LoVo (cell line): ENCODE measurements at regions not wholly inside any gene's neighbourhood (a gene's known extent, or its start where the extent isn't known, plus 50 kb on each side); places are given as distances from the start of the nearest gene placed in this dataset.
"Not testable (repeated sequence)": the region's sequence is repeated elsewhere in the genome, so short reads cannot be mapped to it uniquely, and the experiment has no call there.

Experiments used
- DNase-seq: peaks from one replicate; pipeline ENCODE4 v3.0.0-alpha.2; 2016; ENCODE audit warnings: low spot score

DNA sequence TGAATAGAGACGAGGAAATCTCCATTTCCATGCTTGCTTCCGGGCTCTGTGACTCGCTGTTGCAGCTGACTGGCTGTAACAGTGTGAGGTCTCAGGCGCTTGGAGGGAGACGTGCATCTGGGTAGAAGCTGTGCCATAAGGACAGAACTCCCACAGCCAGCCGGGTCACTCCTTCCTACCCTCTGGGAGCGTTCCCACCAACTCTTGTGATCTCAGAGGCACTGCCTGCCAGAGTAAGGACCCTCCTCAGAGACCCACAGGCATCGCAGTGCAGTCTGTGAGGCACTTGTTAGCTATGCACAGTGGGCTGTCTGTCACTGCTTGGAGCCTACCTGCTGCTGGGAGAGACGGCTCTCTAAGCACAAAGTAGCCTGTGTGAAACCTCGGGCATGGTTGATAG is 203.4 kb upstream of the SEMA6A start:
- no peak for DNase-seq

DNA sequence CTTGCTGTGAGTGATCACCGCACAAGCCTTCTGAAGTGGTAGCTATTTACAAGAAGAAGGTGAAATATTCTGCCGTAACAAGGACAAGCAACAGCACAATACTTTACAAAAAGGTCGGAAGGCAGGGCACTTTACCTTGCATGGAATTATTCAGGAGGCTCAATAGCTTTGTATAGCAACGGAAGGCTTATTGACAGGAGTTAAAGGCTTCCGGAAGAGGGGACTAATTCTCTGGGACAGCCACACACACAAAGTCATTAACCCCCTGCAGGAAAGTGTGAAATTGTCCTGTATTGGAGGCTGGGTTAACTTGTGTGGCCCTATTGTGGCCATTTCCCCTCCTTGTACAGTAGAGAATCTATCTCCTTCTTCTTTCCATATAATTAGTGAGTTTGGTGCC is 199.3 kb upstream of the SEMA6A start:
- DNase-seq: no peak

DNA sequence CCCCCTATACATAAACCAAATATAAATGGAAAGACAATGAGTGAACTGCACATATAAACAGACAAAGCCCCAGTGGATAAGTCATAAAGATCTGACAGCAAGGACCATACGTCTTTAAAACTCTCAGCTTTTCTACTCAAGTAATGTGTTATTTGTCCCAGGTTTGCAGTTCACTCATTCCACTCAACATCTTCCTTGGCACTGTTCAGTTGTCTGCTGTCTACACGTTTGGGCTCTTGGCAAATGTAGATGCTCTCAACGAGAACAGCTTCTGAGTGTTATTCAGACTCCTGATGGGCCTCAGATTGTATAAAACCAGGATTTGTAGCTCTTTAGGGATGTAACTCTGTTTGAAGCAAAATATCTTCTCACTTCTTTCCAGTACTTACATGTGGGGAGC is 198.2 kb upstream of the SEMA6A start:
- DNase-seq: no peak

DNA sequence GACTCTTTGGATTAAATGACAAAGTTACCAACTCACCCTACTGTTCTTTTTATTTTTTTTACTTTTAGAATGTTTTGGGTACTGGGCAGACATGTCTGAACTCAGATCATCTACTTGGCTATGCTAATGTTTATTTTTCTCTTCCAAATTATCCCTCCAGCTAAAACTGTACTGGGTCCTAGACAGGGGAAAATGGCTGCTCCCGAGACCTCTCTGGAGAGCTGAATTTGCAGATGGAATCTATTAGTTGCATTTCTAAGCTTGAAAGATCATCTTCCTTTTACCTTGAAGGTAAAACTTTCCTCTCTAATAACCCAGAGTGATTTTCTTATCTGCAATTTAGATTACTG is 197.5 kb upstream of the SEMA6A start:
- DNase-seq: no peak

DNA sequence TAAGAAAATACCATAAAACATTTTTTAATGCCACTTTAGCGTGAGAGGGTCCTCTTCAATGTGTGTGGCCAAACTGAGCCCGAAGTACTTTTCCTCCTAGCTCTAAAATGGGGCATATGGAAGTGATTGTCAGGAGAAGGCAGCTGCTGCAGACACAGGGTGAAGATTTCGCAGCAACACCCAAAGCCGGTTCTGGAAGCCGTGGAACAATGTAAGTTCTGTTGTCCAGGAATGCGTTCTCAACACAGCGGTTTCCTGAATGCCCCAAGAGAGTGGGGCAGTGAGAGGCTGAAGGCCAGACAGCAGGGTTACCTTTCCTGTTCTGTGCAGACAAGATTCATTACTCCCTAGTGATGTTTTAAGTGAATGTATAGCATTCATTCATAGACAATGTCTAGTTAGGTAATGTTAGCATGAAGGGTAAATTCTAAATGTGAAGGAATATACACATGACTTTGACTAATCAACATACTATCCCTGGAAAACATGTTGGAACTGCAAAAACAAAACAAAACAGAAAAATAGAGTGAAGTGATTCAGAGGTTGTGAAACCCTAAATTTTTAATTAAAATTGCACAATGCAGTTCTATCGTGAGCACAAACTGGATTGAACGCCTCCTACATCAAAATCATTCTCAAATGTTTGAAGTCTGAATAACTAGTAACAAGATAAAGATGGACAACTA is 197.0 kb upstream of the SEMA6A start:
- DNase-seq: no peak

DNA sequence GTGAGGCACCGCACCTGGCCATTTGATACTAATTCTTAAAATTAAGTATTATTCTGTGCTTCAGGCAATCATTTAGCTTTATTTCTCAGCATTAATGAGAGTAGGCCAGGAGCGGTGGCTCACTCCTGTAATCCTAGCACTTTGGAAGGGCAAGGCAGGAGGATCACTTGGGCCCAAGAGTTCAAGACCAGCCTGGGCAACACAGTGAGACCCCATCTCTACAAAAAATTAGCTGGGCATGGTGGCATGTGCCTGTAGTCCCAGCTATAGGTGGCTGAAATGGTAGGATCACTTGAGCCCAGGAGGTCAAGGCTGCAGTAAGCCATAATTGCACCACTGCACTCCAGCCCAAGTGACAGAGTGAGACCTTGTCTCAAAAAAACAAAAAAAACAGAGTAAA is 195.3 kb upstream of the SEMA6A start:
- DNase-seq: not testable (repeated sequence)

DNA sequence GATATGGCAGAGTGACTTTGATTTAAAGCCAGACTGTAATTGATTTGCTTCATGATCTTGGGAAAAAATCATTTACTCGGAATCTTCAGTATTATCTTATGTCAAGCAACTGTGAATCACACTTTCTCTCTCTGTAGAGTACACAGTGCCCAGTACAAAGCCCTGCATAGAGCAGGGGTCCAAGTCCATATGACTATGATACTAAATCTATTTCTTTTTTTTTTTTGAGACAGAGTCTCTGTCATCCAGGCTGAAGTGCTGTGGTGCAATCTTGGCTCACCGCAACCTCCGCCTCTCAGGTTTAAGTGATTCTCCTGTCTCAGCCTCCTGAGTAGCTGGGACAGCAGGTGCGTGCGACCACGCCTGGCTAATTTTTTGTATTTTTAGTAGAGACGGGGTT is 194.8 kb upstream of the SEMA6A start:
- no peak for DNase-seq

DNA sequence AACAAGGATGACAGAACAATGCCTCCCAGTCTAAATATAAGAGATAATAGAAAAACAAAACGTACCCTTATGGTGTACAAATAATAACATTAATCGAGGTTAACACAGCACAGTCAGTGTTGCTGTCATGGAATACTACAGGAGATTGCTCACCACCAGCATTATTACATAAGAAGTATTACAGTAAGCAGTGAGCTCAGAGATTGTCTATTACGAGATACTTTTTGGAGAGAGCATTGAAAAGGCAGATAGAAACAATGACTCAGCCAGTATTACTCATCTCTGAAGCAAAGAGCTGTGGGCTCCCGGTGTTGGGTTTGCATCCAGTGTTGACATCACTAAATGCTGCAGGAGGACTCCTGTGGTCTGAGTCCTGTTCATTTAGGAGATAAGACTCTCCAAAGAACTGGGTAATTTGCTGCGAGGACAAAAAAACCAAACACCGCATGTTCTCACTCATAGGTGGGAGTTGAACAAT is 191.9 kb upstream of the SEMA6A start:
- peak; percentile 32 for DNase-seq

DNA sequence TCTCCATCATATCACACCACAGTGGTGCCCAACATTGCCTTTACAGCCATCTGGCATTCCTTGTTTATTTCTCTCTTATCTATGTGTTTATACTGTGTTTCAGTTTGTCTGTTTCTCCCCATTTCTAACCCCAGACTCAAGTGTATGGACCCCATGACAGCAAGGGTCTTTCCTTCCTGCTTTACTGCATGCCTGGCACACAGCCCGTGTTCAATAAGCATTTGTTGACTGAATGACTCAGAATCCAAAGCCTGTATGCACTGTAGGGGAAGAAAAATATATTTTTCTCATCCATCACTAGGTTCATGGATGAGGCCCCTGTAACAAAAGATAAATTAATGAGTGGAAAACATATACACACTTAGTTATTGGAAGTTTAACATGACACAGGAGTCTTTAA is 190.8 kb upstream of the SEMA6A start:
- no peak for DNase-seq

DNA sequence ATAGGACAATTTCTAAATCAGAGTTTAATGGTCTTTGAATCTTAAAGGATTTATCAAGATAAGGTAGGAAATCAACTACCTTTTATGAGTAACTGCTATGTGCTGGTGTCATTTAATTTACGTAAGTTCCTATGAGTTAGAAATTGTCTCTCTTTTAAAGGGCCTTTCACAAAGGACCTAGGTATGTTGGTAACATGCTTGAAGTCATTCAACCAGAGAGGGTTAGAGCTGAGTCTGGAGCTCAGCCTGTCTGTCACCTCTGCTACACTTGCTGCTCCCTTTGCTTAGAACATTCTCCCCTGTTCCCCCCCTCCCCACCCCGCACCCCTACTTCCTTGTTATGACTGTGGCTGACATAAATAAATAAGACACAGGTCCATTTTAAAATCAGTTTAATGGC is 190.3 kb upstream of the SEMA6A start:
- DNase-seq: no peak

DNA sequence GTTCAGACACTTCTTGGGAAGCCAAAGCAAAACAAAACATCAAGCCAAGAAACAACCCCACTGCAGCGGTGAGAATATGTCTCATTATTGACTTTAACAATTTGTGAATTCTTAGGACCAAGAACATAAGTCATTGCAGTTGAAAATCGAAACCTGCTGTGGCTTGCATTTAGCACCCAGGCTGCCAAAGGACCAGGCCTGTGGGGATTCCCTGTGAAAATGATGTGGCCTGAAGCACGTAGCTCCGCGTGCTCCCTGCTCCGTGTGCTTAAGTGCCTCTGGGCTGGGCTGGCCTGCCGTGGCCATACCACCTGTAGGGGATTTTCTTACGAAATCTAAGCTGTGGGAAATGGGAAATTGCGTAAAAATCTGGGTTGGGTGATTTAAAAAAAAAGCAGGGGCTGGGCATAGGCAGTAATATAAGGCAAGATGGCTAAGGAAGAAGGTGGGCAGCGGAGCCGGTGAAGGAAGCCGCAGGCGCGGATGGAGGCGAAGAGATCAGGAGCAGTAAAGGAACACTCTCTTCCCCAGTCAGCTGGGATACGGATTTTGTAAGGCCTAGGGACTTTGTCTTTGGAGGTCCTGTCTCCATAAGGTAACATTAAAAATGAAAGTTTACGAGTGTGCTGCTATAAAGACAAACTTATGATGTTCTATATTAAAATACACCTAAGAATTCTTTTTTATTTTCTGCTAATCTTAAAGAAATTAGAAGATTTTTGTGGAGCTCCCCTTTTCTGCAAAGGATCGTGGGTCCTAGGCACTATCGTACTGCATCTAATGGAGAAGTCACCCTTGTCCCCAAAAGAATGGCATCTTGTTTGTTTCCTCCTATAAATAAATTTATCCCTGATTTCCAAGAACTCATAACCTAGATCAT is 189.6 kb upstream of the SEMA6A start:
- DNase-seq: no peak

DNA sequence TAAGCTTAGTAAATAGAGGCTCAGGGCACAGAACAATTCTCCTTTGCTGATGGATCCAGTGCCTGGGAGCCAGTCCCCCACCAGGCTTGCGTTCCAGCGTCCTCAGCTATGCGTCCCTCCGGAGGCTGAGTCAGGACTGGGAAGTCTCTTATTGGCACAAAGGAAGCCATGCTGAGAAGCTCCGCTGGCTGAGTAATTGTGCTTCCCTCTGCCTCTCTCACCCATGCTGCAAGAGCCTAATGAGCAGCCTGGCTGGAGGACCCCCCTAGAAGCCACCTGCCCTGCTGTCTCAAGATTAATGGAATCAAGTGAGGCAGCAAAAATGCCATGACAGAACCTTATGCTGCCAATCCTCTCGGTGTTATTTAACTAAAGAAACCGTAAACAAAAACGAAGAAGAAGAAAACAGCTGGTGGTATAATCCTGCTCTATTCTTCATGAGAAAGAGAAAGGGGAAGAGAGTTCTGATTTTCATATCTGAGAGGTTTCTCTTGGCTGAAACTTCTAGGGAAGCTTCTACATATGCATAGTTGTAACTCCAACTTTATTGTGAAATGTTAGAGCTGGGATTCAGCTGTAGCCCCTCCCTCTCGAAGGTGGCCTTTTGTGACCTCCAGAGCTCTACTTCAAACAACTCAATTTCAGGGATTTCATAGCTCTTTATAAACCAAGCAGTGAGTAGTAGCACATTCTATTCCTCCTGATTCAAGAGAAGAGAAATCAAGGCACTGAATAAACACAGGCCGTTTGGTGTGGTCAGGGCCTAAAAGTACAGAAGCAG is 185.4 kb upstream of the SEMA6A start:
- DNase-seq: no peak

DNA sequence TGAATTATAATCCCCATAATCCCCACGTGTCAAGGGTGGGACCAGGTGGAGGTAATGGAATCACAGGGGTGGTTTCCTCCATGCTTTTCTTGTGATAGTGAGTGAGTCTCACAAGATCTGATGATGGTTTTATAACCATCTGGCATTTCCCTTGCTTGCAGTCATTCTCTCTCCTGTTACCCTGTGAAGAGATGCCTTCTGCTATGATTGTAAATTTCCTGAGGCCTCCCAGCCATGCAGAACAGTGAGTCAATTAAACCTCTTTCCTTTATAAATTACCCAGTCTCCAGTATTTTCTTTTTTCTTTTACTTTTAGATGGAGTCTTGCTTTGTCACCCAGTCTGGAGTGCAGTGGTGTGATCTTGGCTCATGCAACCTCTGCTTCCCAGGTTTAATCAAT is 182.7 kb upstream of the SEMA6A start:
- DNase-seq: no peak

DNA sequence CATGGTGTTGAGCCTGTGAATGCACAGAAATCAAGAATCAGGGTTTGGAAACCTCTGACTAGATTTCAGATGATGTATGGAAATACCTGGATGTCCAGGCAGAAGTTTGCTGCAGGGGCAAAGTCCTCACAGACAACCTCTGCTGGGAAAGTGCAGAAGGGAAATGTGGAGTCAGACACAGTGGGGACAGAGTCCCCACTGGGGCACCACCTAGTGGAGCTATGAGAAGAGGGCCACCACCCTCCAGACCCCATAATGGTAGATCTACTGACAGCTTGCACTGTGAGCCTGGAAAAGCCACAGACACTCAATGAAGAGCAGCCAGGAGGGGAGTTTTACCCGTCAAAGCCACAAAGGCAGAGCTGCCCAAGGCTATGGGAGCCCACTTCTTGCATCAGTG is 181.9 kb upstream of the SEMA6A start:
- no peak for DNase-seq

DNA sequence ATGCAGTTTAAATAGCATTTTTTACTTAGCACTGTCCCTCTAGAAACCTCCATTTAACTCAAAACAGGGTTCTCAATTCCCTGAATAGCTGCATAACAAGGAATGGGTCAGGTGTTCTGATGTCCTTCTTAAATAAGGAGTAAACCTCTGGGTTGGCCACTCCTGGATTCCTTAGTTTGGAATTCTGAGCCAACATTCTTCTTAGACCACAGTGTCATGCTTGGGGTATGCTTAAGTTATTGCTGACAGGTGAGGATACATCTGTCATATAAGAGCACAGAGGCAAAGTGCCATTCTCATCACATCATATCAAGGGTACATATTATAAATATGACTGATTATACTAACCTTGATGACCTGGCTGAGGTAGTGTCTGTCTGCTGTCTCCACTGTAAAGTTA is 179.9 kb upstream of the SEMA6A start:
- no peak for DNase-seq

DNA sequence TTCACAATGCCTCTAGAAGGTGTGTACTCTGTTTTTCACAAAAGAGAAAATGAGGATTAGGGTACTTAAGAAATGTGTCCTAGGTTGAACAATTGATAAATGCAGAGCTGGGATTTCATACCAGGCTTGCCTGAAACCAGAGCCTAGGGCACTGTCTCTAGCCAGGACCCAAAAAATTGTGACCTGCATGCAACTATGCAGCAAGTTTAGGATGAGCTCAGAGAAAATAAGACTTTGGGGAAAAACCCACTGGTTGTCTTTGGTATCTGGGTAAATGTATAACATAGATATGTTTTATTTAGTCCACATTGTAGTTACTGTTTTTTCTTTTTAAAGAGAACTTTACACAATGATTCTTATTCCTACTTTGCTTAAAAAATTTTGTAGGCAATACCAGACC is 177.1 kb upstream of the SEMA6A start:
- DNase-seq: no peak

DNA sequence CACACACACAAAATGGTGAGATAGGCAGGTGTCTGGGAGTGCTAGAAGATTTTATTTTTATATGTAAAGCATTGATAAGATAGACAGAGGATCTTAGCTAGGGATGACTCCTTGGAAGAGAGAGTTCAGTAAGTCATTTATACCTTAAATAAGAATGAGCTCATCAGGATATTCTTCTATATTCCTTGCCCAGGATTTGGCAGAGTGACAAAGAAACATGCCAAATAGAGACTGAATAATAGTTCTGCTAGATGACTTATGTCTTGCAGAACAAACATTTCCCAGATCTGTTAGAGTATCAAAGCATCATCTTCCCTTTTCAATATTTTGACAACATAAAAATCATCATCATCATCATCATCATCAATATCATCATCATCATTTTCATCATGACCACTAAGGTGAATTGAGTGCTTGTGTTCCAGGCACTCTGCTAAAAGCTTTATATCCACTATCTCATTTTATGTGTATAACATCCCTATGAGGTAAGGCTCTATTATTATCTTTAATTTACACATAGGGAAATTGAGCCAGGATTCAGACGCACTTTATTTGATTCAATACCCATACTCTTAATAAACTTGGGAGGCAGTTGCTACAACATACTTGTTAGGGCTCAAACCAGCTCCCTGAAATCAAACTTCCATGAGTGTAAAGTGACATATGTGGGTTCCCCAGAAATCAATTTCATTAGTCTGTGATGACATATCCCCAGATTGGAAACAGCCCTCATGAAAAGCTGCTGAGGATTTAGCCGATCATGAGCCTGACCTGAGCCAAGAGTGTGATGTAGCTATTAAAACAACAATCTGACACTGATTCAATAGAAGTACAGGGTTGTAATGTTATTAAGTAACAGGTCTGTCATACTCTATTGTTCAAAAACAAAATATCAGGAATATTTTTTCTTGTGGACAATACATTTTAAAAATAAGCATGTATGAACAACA is 176.3 kb upstream of the SEMA6A start:
- no peak for DNase-seq

DNA sequence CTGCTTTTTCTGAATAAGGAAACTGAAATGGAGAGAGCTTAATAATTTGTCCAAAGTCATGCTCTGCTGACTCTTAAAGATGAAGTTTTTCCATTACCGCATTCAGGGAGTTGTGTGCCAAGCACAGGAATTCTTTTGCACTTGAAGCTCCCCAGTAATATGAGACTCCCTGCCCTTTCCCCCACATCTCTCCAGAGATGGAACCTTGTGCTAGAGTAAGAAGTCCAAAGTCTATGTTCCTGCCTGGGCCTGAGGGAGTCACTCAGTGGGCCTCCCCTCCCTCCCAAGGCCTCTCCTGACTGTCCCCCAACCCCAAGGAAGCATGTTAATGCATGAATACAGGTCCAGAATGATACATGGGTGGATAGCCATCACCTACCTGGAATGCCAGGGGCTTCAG is 173.3 kb upstream of the SEMA6A start:
- DNase-seq: no peak

DNA sequence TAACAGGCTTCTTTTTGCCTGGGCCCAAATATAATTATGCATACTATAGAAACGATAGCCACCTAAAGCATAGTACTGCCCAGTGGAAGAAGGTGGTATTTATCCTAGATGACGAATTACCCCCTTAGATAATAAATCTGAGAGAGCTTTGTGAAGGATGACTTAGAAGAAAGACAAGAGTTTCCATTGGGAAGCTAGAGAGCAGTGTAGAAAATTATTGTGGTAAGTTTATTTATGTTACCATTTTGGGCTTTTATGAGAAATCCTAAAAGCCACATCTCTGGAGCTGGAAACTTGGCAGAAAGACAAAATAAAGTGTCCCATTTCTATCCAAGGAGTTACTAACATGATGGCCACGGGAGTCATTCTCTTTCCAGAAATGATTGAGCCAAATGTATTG is 172.0 kb upstream of the SEMA6A start:
- DNase-seq: no peak

DNA sequence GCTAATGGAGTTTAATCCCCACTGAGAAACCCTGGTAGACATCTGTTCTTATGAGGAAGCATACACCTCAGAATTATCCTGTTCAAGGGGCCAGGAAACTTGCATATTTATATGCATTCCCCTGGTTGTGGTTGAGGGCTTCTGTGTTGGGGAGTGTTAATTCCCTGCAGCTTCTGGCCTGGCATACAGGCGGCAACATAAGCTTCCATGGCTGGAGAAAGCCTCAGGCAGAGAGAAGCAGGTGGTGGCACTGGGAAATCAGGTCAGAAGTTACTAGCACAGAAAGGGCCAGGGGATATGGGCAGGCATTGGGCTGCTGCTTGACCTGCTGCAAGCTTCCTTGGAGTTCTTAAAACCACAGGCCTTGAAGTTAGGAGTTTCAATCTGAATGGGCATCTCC is 166.1 kb upstream of the SEMA6A start:
- no peak for DNase-seq

DNA sequence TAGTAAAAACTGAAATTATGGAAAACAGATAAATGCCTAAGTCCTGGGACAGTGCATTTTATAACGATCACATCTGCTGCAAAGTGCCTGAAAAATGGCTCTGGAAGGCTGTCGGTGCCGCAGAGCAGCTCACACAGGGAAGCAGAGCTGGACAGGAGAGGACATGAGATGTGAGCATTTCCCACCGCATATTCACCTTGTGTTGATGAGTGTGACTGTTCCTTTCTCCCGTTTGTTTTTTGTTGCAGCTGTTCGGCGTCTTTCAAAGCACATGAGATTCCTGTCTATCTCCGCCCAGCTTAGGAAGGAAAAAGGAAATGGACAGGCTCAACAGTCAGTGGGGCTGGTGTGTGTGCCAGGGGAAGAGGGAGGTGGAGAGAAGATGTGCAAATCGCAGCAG is 164.9 kb upstream of the SEMA6A start:
- DNase-seq: no peak
